ENCODE measurements at regions not wholly inside any gene's neighbourhood (a gene's known extent, or its start where the extent isn't known, plus 50 kb on each side); places are given as distances from the start of the nearest gene placed in this dataset.

- ChIA-PET POLR2A (no interaction called here), CTCF (ENCODE audit: low intra/inter-chr PET ratio) (no interaction called here)
- FAIRE-seq: no peak
- intact Hi-C loops (cut with micrococcal nuclease): no loop called here
- no peaks in the 10 kb centered on the region for H3K36me3 ChIP-seq (ENCODE audit: control insufficient read depth, insufficient read depth, low read length)
- no peaks in the 10 kb centered on the region for H3K79me2 ChIP-seq (ENCODE audit: control insufficient read depth, insufficient read depth, low read length)
- DNase-seq (ENCODE audit: extremely low read depth in 1 of 4, low spot score in 3 of 4): no peak
- H3K4me2 ChIP-seq (ENCODE audit: insufficient read depth, low read length): no peak overlapping the region
- H2AFZ ChIP-seq (ENCODE audit: low read depth, low read length): no peak overlapping the region
- TF ChIP-seq PTBP1 (IDR thresholded peaks at IDR 0.05; ENCODE audit: low read depth, low read length) (no peak), CREB1 (IDR thresholded peaks at IDR 0.05) (no peak), CREB1 (CRISPR knock-in tag; IDR thresholded peaks at IDR 0.05) (no peak), POLR2G (IDR thresholded peaks at IDR 0.05; ENCODE audit: low read depth, low read length) (no peak)
- in situ Hi-C loops (cut with MboI): no loop called here
- H4K20me1 ChIP-seq (replicated peaks; ENCODE audit: control insufficient read depth, insufficient read depth, low read length): no peaks in the 10 kb centered on the region
- H3K9ac ChIP-seq (ENCODE audit: insufficient read depth in 1 of 2, low read depth in 2 of 2, low read length in 2 of 2): no peak overlapping the region
- H3K9me1 ChIP-seq (ENCODE audit: control insufficient read depth, insufficient read depth, low read length): no peaks in the 10 kb centered on the region
- H3K9me3 ChIP-seq (replicated peaks; ENCODE audit: control insufficient read depth, insufficient read depth, low read depth, low read length): no peaks in the 10 kb centered on the region
- ATAC-seq: no peak
- no TSS peak for BruUV-seq (replicated peaks)
- WGBS (ENCODE audit: insufficient coverage, low coverage, missing lambda C conversion rate): 8% methylated on average over 2 of the region's 2 CpGs
- no peak overlapping the region for H3K4me3 ChIP-seq
- no peak overlapping the region for H3K27ac ChIP-seq (ENCODE audit: extremely low read depth, low read depth, low read length)
- H3K4me1 ChIP-seq (replicated peaks in 1 of 2; ENCODE audit: control insufficient read depth in 2 of 2, insufficient read depth in 2 of 2, low read length in 2 of 2): no peaks in the 10 kb centered on the region
- no peaks in the 10 kb centered on the region for H3K27me3 ChIP-seq (ENCODE audit: control insufficient read depth in 2 of 2, insufficient read depth in 2 of 2, low read length in 2 of 2)
These were observed 885.3 kb downstream of the GLUD2 start for GRCh38 chrX:121932688-121933087.

GRCh38 chrX:121949041-121949760 lies 901.8 kb downstream of the GLUD2 start:
- no peak for DNase-seq (ENCODE audit: extremely low read depth in 1 of 4, low spot score in 3 of 4)
- Histone ChIP-seq H2AFZ (ENCODE audit: low read depth, low read length) (no peak overlapping the region), H3K27ac (ENCODE audit: extremely low read depth, low read depth, low read length) (no peak overlapping the region), H3K4me3 (no peak overlapping the region), H4K20me1 (replicated peaks; ENCODE audit: control insufficient read depth, insufficient read depth, low read length) (no peaks in the 10 kb centered on the region), H3K9me3 (replicated peaks; ENCODE audit: control insufficient read depth, insufficient read depth, low read depth, low read length) (no peaks in the 10 kb centered on the region), H3K36me3 (ENCODE audit: control insufficient read depth, insufficient read depth, low read length) (no peaks in the 10 kb centered on the region), H3K4me2 (ENCODE audit: insufficient read depth, low read length) (no peak overlapping the region), H3K27me3 (ENCODE audit: control insufficient read depth in 2 of 2, insufficient read depth in 2 of 2, low read length in 2 of 2) (no peaks in the 10 kb centered on the region), H3K9me1 (ENCODE audit: control insufficient read depth, insufficient read depth, low read length) (no peaks in the 10 kb centered on the region), H3K4me1 (replicated peaks in 1 of 2; ENCODE audit: control insufficient read depth in 2 of 2, insufficient read depth in 2 of 2, low read length in 2 of 2) (no peaks in the 10 kb centered on the region), H3K9ac (ENCODE audit: insufficient read depth in 1 of 2, low read depth in 2 of 2, low read length in 2 of 2) (no peak overlapping the region), H3K79me2 (ENCODE audit: control insufficient read depth, insufficient read depth, low read length) (no peaks in the 10 kb centered on the region)
- no peak for ATAC-seq
- no TSS peak for BruUV-seq (replicated peaks)
- 0% methylated on average over 7 of the region's 7 CpGs for WGBS (ENCODE audit: insufficient coverage, low coverage, missing lambda C conversion rate)
- no peak for FAIRE-seq
- TF ChIP-seq BCLAF1 (IDR thresholded peaks at IDR 0.05; ENCODE audit: borderline replicate concordance in 1 of 2, control insufficient read depth in 1 of 2, low read depth in 2 of 2, low read length in 1 of 2) (no peak), ZNF512 (tag; IDR thresholded peaks at IDR 0.05) (no peak), ZNF347 (CRISPR knock-in tag; IDR thresholded peaks at IDR 0.05; ENCODE audit: low read depth) (no peak), SMARCA4 (IDR thresholded peaks at IDR 0.05) (no peak), THAP7 (CRISPR knock-in tag; IDR thresholded peaks at IDR 0.05) (no peak), CAMTA2 (CRISPR knock-in tag; conservative IDR thresholded peaks at IDR 0.05) (no peak), ZC3H8 (IDR thresholded peaks at IDR 0.05) (no peak)
- POLR2A ChIA-PET: no interaction called here
- CTCF ChIA-PET (ENCODE audit: low intra/inter-chr PET ratio): no interaction called here
- intact Hi-C loops (cut with micrococcal nuclease): no loop called here
- in situ Hi-C loops (cut with MboI): no loop called here

Data from K562 (cell line).